Stimulated activated CD4-positive, alpha-beta T cell treated with anti-CD3 and anti-CD28 coated beads, Interleukin-2, amount 100 ng/mL, for 24 hours (primary cell): ENCODE measurements at regions not wholly inside any gene's neighbourhood (a gene's known extent, or its start where the extent isn't known, plus 50 kb on each side); places are given as distances from the start of the nearest gene placed in this dataset.

Source experiments
- DNase-seq, 2 donors: peaks; one replicate each; pipeline ENCODE4 v3.0.0-alpha.2; 2020

- no peak for DNase-seq
Observed at GRCh38 chr1:99580451-99580850, 65.5 kb upstream of the PALMD start.

DNA sequence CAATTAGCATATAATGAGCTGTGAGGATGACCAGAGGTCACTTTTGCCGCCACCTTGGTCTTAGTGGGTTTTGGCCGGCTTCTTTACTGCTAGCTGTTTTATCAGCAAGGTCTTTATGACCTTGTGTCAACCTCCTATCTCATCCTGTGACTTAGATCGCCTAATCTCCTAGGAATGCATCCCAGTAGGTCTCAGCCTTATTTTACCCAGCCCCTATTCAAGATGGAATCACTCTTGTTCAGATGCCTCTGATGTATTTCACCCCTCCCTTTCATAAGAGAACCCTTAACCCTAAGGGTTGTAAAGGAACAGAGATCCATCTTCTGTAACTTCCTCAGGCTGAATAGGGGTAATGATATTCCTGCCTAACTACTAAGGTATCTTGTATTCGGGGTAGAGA is 58.9 kb upstream of the PALMD start:
- DNase-seq, result no peak

DNA sequence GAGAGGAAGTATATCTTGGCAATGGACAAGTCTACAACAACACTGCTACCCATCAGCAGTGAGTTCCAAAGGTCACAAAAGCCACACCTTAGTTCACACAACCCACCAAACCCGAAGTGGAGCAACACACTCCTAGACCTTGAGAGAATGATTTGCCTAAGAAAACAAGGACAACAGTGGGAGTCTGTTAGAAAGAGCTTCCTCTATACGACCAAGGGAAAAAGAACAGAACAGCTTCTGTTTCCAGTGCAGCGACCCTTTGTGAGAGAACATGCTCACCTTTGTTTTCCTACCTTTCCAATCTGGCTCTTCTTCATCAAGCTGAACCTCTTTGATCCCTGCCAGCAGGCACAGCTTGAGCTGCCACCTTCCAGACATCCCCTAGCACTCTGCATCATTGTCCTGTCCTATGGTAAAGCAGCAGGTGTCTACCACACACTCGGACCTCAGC is 56.7 kb upstream of the PALMD start:
- DNase-seq, result no peak

- DNase-seq, result no peak
Observed at GRCh38 chr1:99590578-99591209, 55.2 kb upstream of the PALMD start.

DNA sequence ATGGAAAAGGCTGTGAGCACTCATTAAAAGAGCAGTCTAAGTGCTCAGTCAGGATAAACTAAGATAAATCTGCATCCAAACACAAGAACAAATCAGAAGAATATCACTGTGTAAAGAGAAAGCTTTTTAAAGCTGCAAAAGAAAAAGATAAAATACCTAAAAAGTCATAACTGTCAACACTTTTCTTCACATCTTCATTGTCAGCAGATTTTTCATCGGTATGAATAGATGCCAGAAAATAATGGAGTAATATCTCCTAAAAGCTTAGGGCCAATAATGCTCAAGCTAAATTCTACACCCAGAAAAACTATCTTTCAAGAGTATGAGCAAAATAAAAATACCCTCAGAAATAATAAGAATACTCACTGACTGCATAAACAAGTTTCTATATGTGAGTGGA is 54.0 kb upstream of the PALMD start:
- no peak for DNase-seq

GRCh38 chr1:99594205-99594604 is 51.7 kb upstream of the PALMD start:
- DNase-seq, result no peak

DNA sequence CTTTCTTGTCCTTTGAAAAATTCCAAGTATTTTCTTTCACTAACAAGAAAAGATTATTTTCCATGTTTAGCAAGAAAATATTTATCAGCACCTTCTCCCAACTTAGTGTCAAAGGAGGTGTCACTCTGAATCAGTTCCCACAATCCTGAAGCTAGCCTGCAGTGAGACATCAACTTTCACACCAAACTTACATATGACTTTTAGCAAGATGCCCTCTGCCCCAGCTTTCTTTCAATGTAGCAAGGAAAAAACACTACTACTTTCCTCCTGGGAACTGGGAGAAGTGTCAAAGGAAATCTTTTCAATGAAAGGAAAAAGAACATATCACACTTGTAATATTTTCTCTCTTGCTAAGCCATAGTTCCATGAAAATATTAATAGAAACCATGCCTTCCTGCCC is 50.9 kb upstream of the PALMD start:
- no peak for DNase-seq

GRCh38 chr1:99595441-99595840 is 50.5 kb upstream of the PALMD start:
- DNase-seq, result no peak
